ENCODE measurements at regions not wholly inside any gene's neighbourhood (a gene's known extent, or its start where the extent isn't known, plus 50 kb on each side); places are given as distances from the start of the nearest gene placed in this dataset.

GRCh38 chr18:24538414-24539264 is 78.2 kb downstream of the HRH4 start:
- TF ChIP-seq, protein P1, sequence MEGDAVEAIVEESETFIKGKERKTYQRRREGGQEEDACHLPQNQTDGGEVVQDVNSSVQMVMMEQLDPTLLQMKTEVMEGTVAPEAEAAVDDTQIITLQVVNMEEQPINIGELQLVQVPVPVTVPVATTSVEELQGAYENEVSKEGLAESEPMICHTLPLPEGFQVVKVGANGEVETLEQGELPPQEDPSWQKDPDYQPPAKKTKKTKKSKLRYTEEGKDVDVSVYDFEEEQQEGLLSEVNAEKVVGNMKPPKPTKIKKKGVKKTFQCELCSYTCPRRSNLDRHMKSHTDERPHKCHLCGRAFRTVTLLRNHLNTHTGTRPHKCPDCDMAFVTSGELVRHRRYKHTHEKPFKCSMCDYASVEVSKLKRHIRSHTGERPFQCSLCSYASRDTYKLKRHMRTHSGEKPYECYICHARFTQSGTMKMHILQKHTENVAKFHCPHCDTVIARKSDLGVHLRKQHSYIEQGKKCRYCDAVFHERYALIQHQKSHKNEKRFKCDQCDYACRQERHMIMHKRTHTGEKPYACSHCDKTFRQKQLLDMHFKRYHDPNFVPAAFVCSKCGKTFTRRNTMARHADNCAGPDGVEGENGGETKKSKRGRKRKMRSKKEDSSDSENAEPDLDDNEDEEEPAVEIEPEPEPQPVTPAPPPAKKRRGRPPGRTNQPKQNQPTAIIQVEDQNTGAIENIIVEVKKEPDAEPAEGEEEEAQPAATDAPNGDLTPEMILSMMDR (IDR thresholded peaks at IDR 0.05; ENCODE audit: extremely low read depth, insufficient read depth, missing control alignments) = no peak
- in situ Hi-C loops (cut with MboI; ENCODE audit: low pct_unique_long_range_greater_than_20kb, low sequenced_read_pairs, unreplicated experiment) = no loop called here
- no peak for DNase-seq (ENCODE audit: low spot score)

GRCh38 chr18:24539866-24540617 is 79.6 kb downstream of the HRH4 start:
- DNase-seq (ENCODE audit: low spot score) = no peak
- in situ Hi-C loops (cut with MboI; ENCODE audit: low pct_unique_long_range_greater_than_20kb, low sequenced_read_pairs, unreplicated experiment) = no loop called here

DNA sequence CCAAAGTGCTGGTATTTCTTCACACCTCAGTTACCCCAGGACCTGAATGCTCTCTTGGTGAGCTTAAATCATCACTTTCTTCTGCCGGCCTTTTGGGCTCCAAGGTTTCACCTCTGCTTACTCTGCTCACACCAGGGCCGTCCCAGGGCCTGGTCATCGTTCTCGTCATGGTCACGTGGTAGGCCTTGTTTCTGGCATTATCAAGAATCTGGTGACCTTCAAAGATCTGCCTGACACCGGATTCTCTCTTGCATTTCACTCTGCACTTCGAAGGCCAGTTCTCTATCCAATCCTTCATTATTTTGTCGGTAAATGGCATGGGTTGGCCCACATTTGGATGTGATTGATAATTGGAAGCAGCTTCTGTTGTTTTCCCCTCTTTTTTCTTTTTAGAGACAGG is 80.5 kb downstream of the HRH4 start:
- in situ Hi-C loops (cut with MboI; ENCODE audit: low pct_unique_long_range_greater_than_20kb, low sequenced_read_pairs, unreplicated experiment) = no loop called here
- TF ChIP-seq, protein P1 (IDR thresholded peaks at IDR 0.05; ENCODE audit: extremely low read depth, insufficient read depth, missing control alignments) = no peak

More at GRCh38 chr18:24539866-24540617, 79.6 kb downstream of the HRH4 start:
- TF ChIP-seq, protein P1 (IDR thresholded peaks at IDR 0.05; ENCODE audit: extremely low read depth, insufficient read depth, missing control alignments) = no peak

GRCh38 chr18:24543086-24543794 is 82.8 kb downstream of the HRH4 start:
- in situ Hi-C loops (cut with MboI; ENCODE audit: low pct_unique_long_range_greater_than_20kb, low sequenced_read_pairs, unreplicated experiment) = no loop called here
- TF ChIP-seq, protein P1 (IDR thresholded peaks at IDR 0.05; ENCODE audit: extremely low read depth, insufficient read depth, missing control alignments) = no peak

More for the DNA sequence above, 80.5 kb downstream of the HRH4 start:
- DNase-seq (ENCODE audit: low spot score) = no peak

DNA sequence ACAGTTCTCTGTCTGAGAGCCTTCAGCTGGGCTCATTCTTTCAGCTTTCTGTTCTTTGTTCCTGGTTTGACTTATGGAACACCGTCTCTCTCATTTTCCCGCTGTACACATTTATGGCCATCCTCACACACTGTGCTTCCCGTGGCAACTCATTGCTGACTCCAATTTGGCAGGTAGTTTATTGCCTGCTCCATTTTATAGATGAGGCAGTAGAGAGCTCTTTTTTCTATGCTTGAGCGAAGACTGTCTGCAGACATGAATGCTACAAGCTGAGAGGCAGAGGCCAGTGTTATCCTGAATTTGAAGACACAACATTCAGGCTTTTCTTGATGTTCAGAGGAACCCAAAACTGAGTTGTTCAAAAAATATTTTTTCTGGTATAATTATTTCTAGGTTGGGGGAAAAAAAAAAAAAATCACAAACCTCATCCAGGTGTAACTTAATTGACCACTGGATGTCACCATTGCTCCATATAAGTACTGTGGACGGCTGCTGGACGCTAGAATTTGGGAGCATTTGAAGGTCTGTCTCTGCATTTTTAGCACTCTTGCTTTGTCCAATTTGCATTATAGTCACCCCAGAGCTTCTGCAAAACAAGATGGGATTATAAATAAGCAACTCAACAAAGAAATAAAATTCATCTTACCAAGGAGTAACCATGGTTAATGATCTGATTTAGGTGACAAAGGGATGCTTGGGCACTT is 83.5 kb downstream of the HRH4 start:
- DNase-seq (ENCODE audit: low spot score) = peak; percentile 18
- in situ Hi-C loops (cut with MboI; ENCODE audit: low pct_unique_long_range_greater_than_20kb, low sequenced_read_pairs, unreplicated experiment) = no loop called here
- TF ChIP-seq, protein P1 (IDR thresholded peaks at IDR 0.05; ENCODE audit: extremely low read depth, insufficient read depth, missing control alignments) = peak; percentile 29

More at GRCh38 chr18:24543086-24543794, 82.8 kb downstream of the HRH4 start:
- no peak for DNase-seq (ENCODE audit: low spot score)

- TF ChIP-seq, protein P1 (IDR thresholded peaks at IDR 0.05; ENCODE audit: extremely low read depth, insufficient read depth, missing control alignments) = no peak
- in situ Hi-C loops (cut with MboI; ENCODE audit: low pct_unique_long_range_greater_than_20kb, low sequenced_read_pairs, unreplicated experiment) = no loop called here
- DNase-seq (ENCODE audit: low spot score) = no peak
Observed at GRCh38 chr18:24544949-24545348, 84.5 kb downstream of the HRH4 start.
